Activated CD8-positive, alpha-beta memory T cell treated with anti-CD3 and anti-CD28 coated beads, Interleukin-2, amount 50 U/mL, for 24 hours (primary cell): ENCODE measurements at regions not wholly inside any gene's neighbourhood (a gene's known extent, or its start where the extent isn't known, plus 50 kb on each side); places are given as distances from the start of the nearest gene placed in this dataset.
"Not testable (repeated sequence)": the region's sequence is repeated elsewhere in the genome, so short reads cannot be mapped to it uniquely, and the experiment has no call there.

Experiments
- DNase-seq: peaks from one replicate; pipeline ENCODE4 v3.0.0-alpha.2; 2020; ENCODE audit errors: extremely low read depth

GRCh38 chr13:99075268-99076191 is 97.7 kb upstream of the DOCK9 start:
- no peak for DNase-seq

GRCh38 chr13:99078017-99078771 is 100.3 kb upstream of the DOCK9 start:
- DNase-seq = no peak

- no peak for DNase-seq
Measured at GRCh38 chr13:99080131-99080530, 102.3 kb upstream of the DOCK9 start.

- DNase-seq = no peak
Measured at GRCh38 chr13:99083981-99084380, 106.1 kb upstream of the DOCK9 start.

GRCh38 chr13:99085139-99085807 is 107.4 kb upstream of the DOCK9 start:
- no peak for DNase-seq

GRCh38 chr13:99085808-99086266 is 108.0 kb upstream of the DOCK9 start:
- no peak for DNase-seq

- no peak for DNase-seq
Measured at GRCh38 chr13:99086267-99087097, 108.6 kb upstream of the DOCK9 start.

GRCh38 chr13:99087098-99087953 is 109.5 kb upstream of the DOCK9 start:
- DNase-seq = peak; percentile 78

- no peak for DNase-seq
Measured at GRCh38 chr13:99087954-99088491, 110.2 kb upstream of the DOCK9 start.

GRCh38 chr13:99093997-99094396 is 106.7 kb upstream of the UBAC2 start:
- no peak for DNase-seq

- DNase-seq = not testable (repeated sequence)
Measured at GRCh38 chr13:99101831-99102230, 98.8 kb upstream of the UBAC2 start.

GRCh38 chr13:99103536-99103935 is 97.1 kb upstream of the UBAC2 start:
- no peak for DNase-seq

- DNase-seq = no peak
Measured at GRCh38 chr13:99104396-99104795, 96.3 kb upstream of the UBAC2 start.

- no peak for DNase-seq
Measured at GRCh38 chr13:99105160-99105559, 95.5 kb upstream of the UBAC2 start.

GRCh38 chr13:99113351-99113750 is 87.3 kb upstream of the UBAC2 start:
- no peak for DNase-seq

GRCh38 chr13:99118179-99118578 is 82.5 kb upstream of the UBAC2 start:
- no peak for DNase-seq

- peak; percentile 31 for DNase-seq
Measured at GRCh38 chr13:99119656-99120055, 81.0 kb upstream of the UBAC2 start.

- DNase-seq = no peak
Measured at GRCh38 chr13:99120751-99121150, 79.9 kb upstream of the UBAC2 start.

- no peak for DNase-seq
Measured at GRCh38 chr13:99122171-99122570, 78.5 kb upstream of the UBAC2 start.
